ENCODE measurements at regions not wholly inside any gene's neighbourhood (a gene's known extent, or its start where the extent isn't known, plus 50 kb on each side); places are given as distances from the start of the nearest gene placed in this dataset.

DNA sequence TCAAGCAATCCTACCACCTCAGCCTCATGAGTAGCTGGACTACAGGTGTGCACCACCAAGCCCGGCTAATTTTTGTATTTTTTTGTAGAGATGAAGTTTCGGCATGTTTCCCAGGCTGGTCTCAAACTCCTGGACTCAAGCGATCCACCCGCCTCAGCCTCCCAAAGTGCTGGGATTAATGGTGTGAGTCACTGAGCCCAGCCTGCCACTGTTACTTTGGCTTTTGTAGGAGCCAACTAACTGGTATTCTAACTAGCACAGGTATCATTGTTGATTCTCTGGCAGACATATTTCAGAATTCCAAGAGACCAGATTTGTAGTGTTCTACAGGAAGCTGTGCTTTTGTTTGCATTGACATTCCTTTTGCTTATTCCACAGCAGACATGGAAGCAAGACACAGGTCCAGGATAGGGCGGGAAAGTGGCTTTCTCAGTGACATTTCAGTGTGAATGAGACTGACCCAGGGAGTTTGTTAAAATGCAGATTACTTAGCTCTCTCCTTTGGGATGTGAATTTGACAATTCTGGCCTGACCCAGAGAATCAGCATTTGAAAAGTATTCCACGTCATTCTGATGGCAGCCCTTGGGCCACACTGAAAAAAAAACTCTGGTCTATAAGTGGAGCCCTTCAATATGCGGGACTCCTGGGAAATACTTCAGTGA is 52.2 kb upstream of the PAX6 start:
- DNase-seq (ENCODE audit: low read depth, low spot score) = no peak

DNA sequence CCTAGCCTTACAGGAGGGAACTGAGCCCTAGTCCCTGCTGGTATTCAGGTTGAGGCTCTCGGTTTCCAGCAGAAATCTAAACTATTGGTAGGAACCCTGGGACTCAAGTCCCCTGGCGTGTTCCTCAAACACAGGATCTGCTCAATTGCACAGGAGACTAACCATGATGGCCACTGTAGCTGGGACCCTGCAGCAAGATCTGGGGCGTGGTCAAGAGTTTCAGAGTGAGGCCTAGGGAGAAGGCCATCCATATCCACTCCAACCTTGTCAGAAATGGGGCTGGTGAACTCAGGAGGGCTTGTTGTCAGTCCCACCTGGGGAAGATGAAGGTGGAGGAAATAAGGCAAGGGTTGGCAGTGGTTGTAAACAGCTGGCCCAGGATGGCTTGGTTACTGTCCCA is 49.9 kb upstream of the PAX6 start:
- DNase-seq (ENCODE audit: low read depth, low spot score) = no peak

All from astrocyte of the hippocampus (primary cell).